WTC11 (cell line): ENCODE measurements at regions not wholly inside any gene's neighbourhood (a gene's known extent, or its start where the extent isn't known, plus 50 kb on each side); places are given as distances from the start of the nearest gene placed in this dataset.

ENCODE experiments used
- IRF2 ChIP-seq: sonication (generic); formaldehyde crosslinking; IDR thresholded peaks from 2 replicates; pipeline ENCODE4 v1.8.0; 2022; ENCODE audit warnings: low read depth, missing genetic modification reagents, borderline replicate concordance
- TF ChIP-seq, protein P1 (sequence below): sonication (generic); formaldehyde crosslinking; IDR thresholded peaks from 2 replicates; pipeline ENCODE4 v1.8.0; 2023; ENCODE audit warnings: missing genetic modification reagents

DNA sequence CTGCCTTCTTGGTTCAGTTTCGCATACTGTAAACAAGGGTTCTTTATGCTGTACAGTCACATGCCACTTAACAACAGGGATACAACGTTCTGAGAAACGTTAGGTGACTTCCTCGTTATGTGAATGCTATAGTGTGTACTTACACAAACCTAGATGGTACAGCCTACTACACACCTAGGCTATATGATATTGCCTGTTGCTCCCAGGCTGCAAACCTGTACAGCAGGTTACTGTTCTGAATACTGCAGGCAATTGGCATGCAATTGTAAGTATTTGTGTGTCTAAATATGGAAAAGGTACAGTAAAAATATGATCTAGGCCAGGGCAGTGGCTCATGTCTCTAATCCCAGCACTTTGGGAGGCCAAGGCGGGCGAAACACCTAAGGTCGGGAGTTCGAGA lies 85.7 kb upstream of the PRDM11 start:
- TF ChIP-seq, protein P1, sequence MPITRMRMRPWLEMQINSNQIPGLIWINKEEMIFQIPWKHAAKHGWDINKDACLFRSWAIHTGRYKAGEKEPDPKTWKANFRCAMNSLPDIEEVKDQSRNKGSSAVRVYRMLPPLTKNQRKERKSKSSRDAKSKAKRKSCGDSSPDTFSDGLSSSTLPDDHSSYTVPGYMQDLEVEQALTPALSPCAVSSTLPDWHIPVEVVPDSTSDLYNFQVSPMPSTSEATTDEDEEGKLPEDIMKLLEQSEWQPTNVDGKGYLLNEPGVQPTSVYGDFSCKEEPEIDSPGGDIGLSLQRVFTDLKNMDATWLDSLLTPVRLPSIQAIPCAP (CRISPR knock-in tag), result no peak
- no peak for TF ChIP-seq IRF2 (CRISPR knock-in tag)
